IPS-18a (cell line): ENCODE measurements at regions not wholly inside any gene's neighbourhood (a gene's known extent, or its start where the extent isn't known, plus 50 kb on each side); places are given as distances from the start of the nearest gene placed in this dataset.
A peak's percentile ranks its signal among the peaks of the same experiment; 100 is the strongest.

Experiments
- H3K27ac ChIP-seq: one replicate; pipeline ENCODE4 v1.5.1; 2013; ENCODE audit warnings: low read length
- H3K27me3 ChIP-seq: one replicate; pipeline ENCODE4 v1.6.1; 2013; ENCODE audit warnings: mild to moderate bottlenecking, low read length; ENCODE audit not compliant: control insufficient read depth, insufficient read depth
- H3K36me3 ChIP-seq: one replicate; pipeline ENCODE4 v1.6.1; 2013; ENCODE audit warnings: low read depth, low read length; ENCODE audit not compliant: control insufficient read depth
- H3K4me1 ChIP-seq: one replicate; pipeline ENCODE4 v1.6.1; 2013; ENCODE audit warnings: low read depth, low read length; ENCODE audit not compliant: control insufficient read depth
- H3K4me3 ChIP-seq: one replicate; pipeline ENCODE4 v1.5.1; 2013; ENCODE audit warnings: low read length
- H3K9ac ChIP-seq: one replicate; pipeline ENCODE4 v1.6.1; 2013; ENCODE audit warnings: mild to moderate bottlenecking, low read length, moderate library complexity
- H3K9me3 ChIP-seq: one replicate; pipeline ENCODE4 v1.6.1; 2013; ENCODE audit warnings: low read depth, low read length; ENCODE audit not compliant: control insufficient read depth

- Histone ChIP-seq H3K4me3 (no peak overlapping the region), H3K9ac (no peak overlapping the region), H3K27ac (no peak overlapping the region), H3K36me3 (no peaks in the 10 kb centered on the region), H3K9me3 (no peaks in the 10 kb centered on the region), H3K27me3 (no peaks in the 10 kb centered on the region), H3K4me1 (no peaks in the 10 kb centered on the region)
Measured at GRCh38 chr2:155872396-155872795, 460.1 kb downstream of the NR4A2 start.

GRCh38 chr2:155871940-155872339, 460.6 kb downstream of the NR4A2 start:
- Histone ChIP-seq H3K9ac (no peak overlapping the region), H3K9me3 (no peaks in the 10 kb centered on the region), H3K4me3 (no peak overlapping the region), H3K27me3 (no peaks in the 10 kb centered on the region), H3K36me3 (no peaks in the 10 kb centered on the region), H3K27ac (no peak overlapping the region), H3K4me1 (no peaks in the 10 kb centered on the region)

GRCh38 chr2:155867564-155867963, 465.0 kb downstream of the NR4A2 start:
- Histone ChIP-seq H3K4me1 (peaks cover 4% of the 10 kb centered on the region), H3K27ac (no peak overlapping the region), H3K9ac (no peak overlapping the region), H3K36me3 (no peaks in the 10 kb centered on the region), H3K4me3 (no peak overlapping the region), H3K9me3 (no peaks in the 10 kb centered on the region), H3K27me3 (no peaks in the 10 kb centered on the region)

GRCh38 chr2:155866477-155866876, 466.0 kb downstream of the NR4A2 start:
- Histone ChIP-seq H3K4me3 (no peak overlapping the region), H3K36me3 (no peaks in the 10 kb centered on the region), H3K27me3 (no peaks in the 10 kb centered on the region), H3K9me3 (no peaks in the 10 kb centered on the region), H3K9ac (no peak overlapping the region), H3K27ac (no peak overlapping the region), H3K4me1 (peaks cover 4% of the 10 kb centered on the region)

GRCh38 chr2:155852156-155852555, 480.4 kb downstream of the NR4A2 start:
- Histone ChIP-seq H3K4me3 (no peak overlapping the region), H3K36me3 (no peaks in the 10 kb centered on the region), H3K9ac (no peak overlapping the region), H3K9me3 (no peaks in the 10 kb centered on the region), H3K27ac (no peak overlapping the region), H3K27me3 (no peaks in the 10 kb centered on the region), H3K4me1 (peaks cover 3% of the 10 kb centered on the region)

GRCh38 chr2:155846259-155846658, 486.3 kb downstream of the NR4A2 start:
- H3K4me3 ChIP-seq, result no peak overlapping the region
- no peak overlapping the region for H3K27ac ChIP-seq
- no peaks in the 10 kb centered on the region for H3K27me3 ChIP-seq
- H3K9me3 ChIP-seq, result no peaks in the 10 kb centered on the region
- H3K4me1 ChIP-seq, result peaks cover 15% of the 10 kb centered on the region
- no peak overlapping the region for H3K9ac ChIP-seq
- no peaks in the 10 kb centered on the region for H3K36me3 ChIP-seq

GRCh38 chr2:155844461-155844860, 488.1 kb downstream of the NR4A2 start:
- H3K4me3 ChIP-seq, result no peak overlapping the region
- peaks cover 24% of the 10 kb centered on the region for H3K4me1 ChIP-seq
- no peak overlapping the region for H3K9ac ChIP-seq
- no peaks in the 10 kb centered on the region for H3K36me3 ChIP-seq
- H3K27me3 ChIP-seq, result no peaks in the 10 kb centered on the region
- no peaks in the 10 kb centered on the region for H3K9me3 ChIP-seq
- H3K27ac ChIP-seq, result no peak overlapping the region

- no peaks in the 10 kb centered on the region for H3K27me3 ChIP-seq
- H3K4me1 ChIP-seq, result peaks cover 24% of the 10 kb centered on the region
- no peak overlapping the region for H3K9ac ChIP-seq
- H3K36me3 ChIP-seq, result no peaks in the 10 kb centered on the region
- no peak overlapping the region for H3K4me3 ChIP-seq
- no peak overlapping the region for H3K27ac ChIP-seq
- no peaks in the 10 kb centered on the region for H3K9me3 ChIP-seq
Measured at GRCh38 chr2:155842103-155842502, 490.4 kb downstream of the NR4A2 start.

GRCh38 chr2:155841442-155841841, 491.1 kb downstream of the NR4A2 start:
- no peaks in the 10 kb centered on the region for H3K27me3 ChIP-seq
- H3K36me3 ChIP-seq, result no peaks in the 10 kb centered on the region
- no peak overlapping the region for H3K9ac ChIP-seq
- peaks cover 30% of the 10 kb centered on the region for H3K4me1 ChIP-seq
- H3K27ac ChIP-seq, result no peak overlapping the region
- no peaks in the 10 kb centered on the region for H3K9me3 ChIP-seq
- peak overlapping the region; percentile 15 for H3K4me3 ChIP-seq

- no peaks in the 10 kb centered on the region for H3K27me3 ChIP-seq
- H3K27ac ChIP-seq, result no peak overlapping the region
- no peaks in the 10 kb centered on the region for H3K9me3 ChIP-seq
- H3K4me3 ChIP-seq, result no peak overlapping the region
- no peaks in the 10 kb centered on the region for H3K36me3 ChIP-seq
- peaks cover 37% of the 10 kb centered on the region for H3K4me1 ChIP-seq
- H3K9ac ChIP-seq, result no peak overlapping the region
Measured at GRCh38 chr2:155840661-155841060, 491.9 kb downstream of the NR4A2 start.

- no peaks in the 10 kb centered on the region for H3K27me3 ChIP-seq
- H3K4me3 ChIP-seq, result no peak overlapping the region
- H3K9ac ChIP-seq, result no peak overlapping the region
- H3K27ac ChIP-seq, result no peak overlapping the region
- H3K9me3 ChIP-seq, result no peaks in the 10 kb centered on the region
- no peaks in the 10 kb centered on the region for H3K36me3 ChIP-seq
- peaks cover 39% of the 10 kb centered on the region for H3K4me1 ChIP-seq
Measured at GRCh38 chr2:155839991-155840390, 492.5 kb downstream of the NR4A2 start.

- Histone ChIP-seq H3K36me3 (no peaks in the 10 kb centered on the region), H3K9me3 (no peaks in the 10 kb centered on the region), H3K27ac (no peak overlapping the region), H3K4me3 (no peak overlapping the region), H3K27me3 (no peaks in the 10 kb centered on the region), H3K4me1 (peaks cover 39% of the 10 kb centered on the region), H3K9ac (no peak overlapping the region)
Measured at GRCh38 chr2:155839436-155839835, 493.1 kb downstream of the NR4A2 start.
